ENCODE measurements at regions not wholly inside any gene's neighbourhood (a gene's known extent, or its start where the extent isn't known, plus 50 kb on each side); places are given as distances from the start of the nearest gene placed in this dataset.

- TF ChIP-seq CREB1 (IDR thresholded peaks at IDR 0.05; ENCODE audit: low read depth) (no peak), USF2 (IDR thresholded peaks at IDR 0.05; ENCODE audit: borderline replicate concordance, low read depth, low read length) (no peak), CBFB (IDR thresholded peaks at IDR 0.05; ENCODE audit: low read depth) (no peak), ETV6 (conservative IDR thresholded peaks at IDR 0.05 in 1 of 2, IDR thresholded peaks at IDR 0.05 in 1 of 2; ENCODE audit: borderline replicate concordance in 1 of 2, low read depth in 1 of 2) (no peak), RB1 (IDR thresholded peaks at IDR 0.05; ENCODE audit: borderline replicate concordance) (no peak), PKNOX1 (IDR thresholded peaks at IDR 0.05) (no peak), NFXL1 (IDR thresholded peaks at IDR 0.05; ENCODE audit: borderline replicate concordance) (no peak), BACH1 (IDR thresholded peaks at IDR 0.05; ENCODE audit: borderline replicate concordance) (no peak), PRDM15 (CRISPR knock-in tag; IDR thresholded peaks at IDR 0.05) (no peak), IRF5 (IDR thresholded peaks at IDR 0.05; ENCODE audit: borderline replicate concordance) (no peak), ZNF207 (IDR thresholded peaks at IDR 0.05; ENCODE audit: borderline replicate concordance) (no peak), WRNIP1 (IDR thresholded peaks at IDR 0.05; ENCODE audit: borderline replicate concordance, low read depth, low read length) (no peak)
These were observed 123.7 kb upstream of the KCTD7 start (continued) for GRCh38 chr7:66505009-66505408.

Measured in GM12878 (cell line).